OCI-M2 (cell line): ENCODE measurements at regions not wholly inside any gene's neighbourhood (a gene's known extent, or its start where the extent isn't known, plus 50 kb on each side); places are given as distances from the start of the nearest gene placed in this dataset.
"Not testable (repeated sequence)": the region's sequence is repeated elsewhere in the genome, so short reads cannot be mapped to it uniquely, and the experiment has no call there.

Source experiments
- DNase-seq: peaks from one replicate; lab custom pipeline; 2025; ENCODE audit not compliant: unreplicated experiment; lab: John Stamatoyannopoulos, UW

GRCh38 chr9:41367301-41367700 is 178.2 kb upstream of the ZNG1F start:
- not testable (repeated sequence) for DNase-seq

GRCh38 chr9:41361790-41362189 is 172.7 kb upstream of the ZNG1F start:
- not testable (repeated sequence) for DNase-seq

- peak; percentile 0 for DNase-seq
Observed at GRCh38 chr9:41359116-41359515, 170.0 kb upstream of the ZNG1F start.

GRCh38 chr9:41358682-41359081 is 169.6 kb upstream of the ZNG1F start:
- peak; percentile 13 for DNase-seq

- not testable (repeated sequence) for DNase-seq
Observed at GRCh38 chr9:41357918-41358404, 168.8 kb upstream of the ZNG1F start.

- DNase-seq, result not testable (repeated sequence)
Observed at GRCh38 chr9:41357350-41357748, 168.2 kb upstream of the ZNG1F start.

- not testable (repeated sequence) for DNase-seq
Observed at GRCh38 chr9:41356588-41357349, 167.7 kb upstream of the ZNG1F start.

GRCh38 chr9:41355712-41356450 is 166.8 kb upstream of the ZNG1F start:
- DNase-seq, result not testable (repeated sequence)

GRCh38 chr9:41354978-41355377 is 165.9 kb upstream of the ZNG1F start:
- DNase-seq, result not testable (repeated sequence)

GRCh38 chr9:41354060-41354934 is 165.2 kb upstream of the ZNG1F start:
- not testable (repeated sequence) for DNase-seq

- not testable (repeated sequence) for DNase-seq
Observed at GRCh38 chr9:41353026-41353425, 163.9 kb upstream of the ZNG1F start.

GRCh38 chr9:41352390-41352789 is 163.3 kb upstream of the ZNG1F start:
- DNase-seq, result not testable (repeated sequence)

- DNase-seq, result not testable (repeated sequence)
Observed at GRCh38 chr9:41347893-41348292, 158.8 kb upstream of the ZNG1F start.

GRCh38 chr9:41332562-41332961 is 143.4 kb upstream of the ZNG1F start:
- not testable (repeated sequence) for DNase-seq

- DNase-seq, result not testable (repeated sequence)
Observed at GRCh38 chr9:41321277-41321676, 132.2 kb upstream of the ZNG1F start.

GRCh38 chr9:41308953-41309352 is 119.8 kb upstream of the ZNG1F start:
- not testable (repeated sequence) for DNase-seq

GRCh38 chr9:41285744-41286143 is 96.6 kb upstream of the ZNG1F start:
- not testable (repeated sequence) for DNase-seq

GRCh38 chr9:41280299-41281238 is 91.5 kb upstream of the ZNG1F start:
- not testable (repeated sequence) for DNase-seq

- DNase-seq, result not testable (repeated sequence)
Observed at GRCh38 chr9:41279437-41279836, 90.3 kb upstream of the ZNG1F start.

- DNase-seq, result not testable (repeated sequence)
Observed at GRCh38 chr9:41279033-41279432, 89.9 kb upstream of the ZNG1F start.
